Peyer's patch (tissue), 4 donors: ENCODE measurements at regions not wholly inside any gene's neighbourhood (a gene's known extent, or its start where the extent isn't known, plus 50 kb on each side); places are given as distances from the start of the nearest gene placed in this dataset.

Experiments
- DNase-seq, 3 donors: peaks; one replicate each; pipeline ENCODE4 v3.0.0-alpha.2; 2017 to 2019
- H3K27ac ChIP-seq, 4 donors: fragments of 200-600 bp; sonication (generic); one replicate each; pipeline ENCODE4 v1.5.1; 2016 to 2019
- H3K27me3 ChIP-seq, 2 donors: fragments of 200-600 bp; sonication (generic); one replicate each; pipeline ENCODE4 v1.5.1; 2019
- H3K36me3 ChIP-seq, 3 donors: fragments of 200-600 bp; sonication (generic); one replicate each; pipeline ENCODE4 v1.5.1; 2016 to 2019
- H3K4me1 ChIP-seq, 4 donors: fragments of 200-600 bp; sonication (generic); one replicate each; pipeline ENCODE4 v1.5.1; 2016 to 2019
- H3K4me3 ChIP-seq, 4 donors: fragments of 200-600 bp; sonication (generic); 1 replicate in 3 of 4; 2 replicates in 1 of 4; pipeline ENCODE4 v1.5.1; 2016 to 2019; ENCODE audit warnings: mild to moderate bottlenecking in 1 of 4
- H3K9me3 ChIP-seq, 4 donors: fragments of 200-600 bp; sonication (generic); one replicate each; pipeline ENCODE4 v1.5.1; 2016 to 2019; ENCODE audit warnings: mild to moderate bottlenecking in 1 of 4
- CTCF ChIP-seq, 6 experiments: fragments of 450-650 bp in 4 of 6; fragments of 200-600 bp in 2 of 6; sonication (generic) in 1 of 6; IDR thresholded peaks; one replicate each; pipeline ENCODE4 v1.5.1; 2017 to 2019; ENCODE audit warnings: antibody characterized with exemption in 6 of 6, mild to moderate bottlenecking in 3 of 6, moderate library complexity in 1 of 6
- POLR2A ChIP-seq, 2 donors: fragments of 450-650 bp; IDR thresholded peaks; one replicate each; pipeline ENCODE4 v1.5.1; 2017; ENCODE audit warnings: antibody characterized with exemption in 2 of 2, mild to moderate bottlenecking in 2 of 2, moderate library complexity in 2 of 2

DNA sequence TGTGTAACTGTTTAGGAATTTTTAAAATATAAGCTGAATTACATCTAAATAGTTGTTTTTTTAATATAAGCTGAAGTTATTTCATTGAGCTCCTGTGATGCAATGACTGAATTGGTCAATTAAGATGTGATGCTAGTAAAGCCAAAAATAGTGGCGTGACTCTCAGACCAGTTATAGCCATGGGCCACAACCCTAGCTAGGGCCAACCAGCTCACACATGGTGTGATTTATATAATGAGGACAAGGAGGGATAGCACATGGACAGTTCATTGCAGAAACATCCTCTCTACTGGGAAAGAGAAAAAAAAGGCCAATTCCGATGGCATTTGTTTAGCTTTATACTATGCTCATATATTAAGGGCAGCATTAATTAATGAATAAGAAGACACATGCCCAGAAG, 119.3 kb upstream of the PROX1 start:
- H3K27ac ChIP-seq, result no peak overlapping the region
- DNase-seq, result no peak
- H3K27me3 ChIP-seq, result no peaks in the 10 kb centered on the region
- no peaks in the 10 kb centered on the region for H3K9me3 ChIP-seq
- TF ChIP-seq POLR2A (IDR thresholded peaks at IDR 0.05), result no peak
- TF ChIP-seq CTCF (IDR thresholded peaks at IDR 0.05), result no peak
- H3K4me3 ChIP-seq, result no peak overlapping the region
- no peaks in the 10 kb centered on the region for H3K4me1 ChIP-seq
- no peaks in the 10 kb centered on the region for H3K36me3 ChIP-seq

DNA sequence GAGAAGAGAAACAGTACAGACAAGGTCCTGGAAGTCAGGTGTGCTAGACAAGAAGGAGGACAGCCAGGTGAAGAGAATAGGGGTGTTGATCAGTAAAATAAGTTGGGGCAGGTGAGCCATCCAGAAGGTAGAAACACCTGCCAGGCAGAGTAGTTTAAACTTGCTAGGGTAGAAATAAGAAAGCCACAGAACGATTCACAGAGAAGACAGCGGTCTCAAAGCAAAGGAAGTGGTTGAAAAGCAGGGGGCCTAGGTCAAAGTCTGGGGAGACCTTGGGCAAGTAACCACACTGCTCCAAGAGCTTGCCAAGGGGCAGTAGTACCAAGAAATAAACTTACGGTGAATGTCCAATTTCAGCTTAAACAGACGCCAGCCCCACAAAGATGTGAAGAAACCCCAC, 116.6 kb upstream of the PROX1 start:
- Histone ChIP-seq H3K4me3 (no peak overlapping the region), H3K4me1 (no peaks in the 10 kb centered on the region), H3K27ac (no peak overlapping the region), H3K9me3 (no peaks in the 10 kb centered on the region), H3K27me3 (no peaks in the 10 kb centered on the region), H3K36me3 (no peaks in the 10 kb centered on the region)
- no peak for DNase-seq
- TF ChIP-seq CTCF (IDR thresholded peaks at IDR 0.05), result no peak
- no peak for TF ChIP-seq POLR2A (IDR thresholded peaks at IDR 0.05)

DNA sequence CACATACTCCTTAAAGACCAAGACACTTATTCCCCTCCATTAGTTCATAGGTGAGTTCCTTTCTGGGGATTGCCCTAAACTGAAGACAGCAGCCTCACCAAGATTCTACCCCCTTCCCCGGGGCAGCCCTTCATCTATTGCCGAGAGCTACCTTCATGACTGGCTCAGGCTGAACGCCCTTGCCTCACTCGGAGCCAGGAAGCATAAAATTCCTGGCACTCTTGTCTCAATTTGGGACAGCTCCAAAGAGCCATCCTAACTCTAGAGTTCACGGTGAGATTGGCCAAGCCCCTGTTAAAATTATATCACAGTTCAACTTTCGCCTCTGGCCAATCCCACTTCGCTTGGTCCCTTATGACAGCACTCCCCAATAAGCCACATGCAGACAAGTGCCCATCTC, 113.0 kb upstream of the PROX1 start:
- Histone ChIP-seq H3K4me3 (no peak overlapping the region), H3K9me3 (no peaks in the 10 kb centered on the region), H3K27ac (no peak overlapping the region), H3K4me1 (no peaks in the 10 kb centered on the region), H3K36me3 (no peaks in the 10 kb centered on the region), H3K27me3 (no peaks in the 10 kb centered on the region)
- TF ChIP-seq POLR2A (IDR thresholded peaks at IDR 0.05) (no peak), CTCF (IDR thresholded peaks at IDR 0.05) (no peak)
- DNase-seq, result no peak

DNA sequence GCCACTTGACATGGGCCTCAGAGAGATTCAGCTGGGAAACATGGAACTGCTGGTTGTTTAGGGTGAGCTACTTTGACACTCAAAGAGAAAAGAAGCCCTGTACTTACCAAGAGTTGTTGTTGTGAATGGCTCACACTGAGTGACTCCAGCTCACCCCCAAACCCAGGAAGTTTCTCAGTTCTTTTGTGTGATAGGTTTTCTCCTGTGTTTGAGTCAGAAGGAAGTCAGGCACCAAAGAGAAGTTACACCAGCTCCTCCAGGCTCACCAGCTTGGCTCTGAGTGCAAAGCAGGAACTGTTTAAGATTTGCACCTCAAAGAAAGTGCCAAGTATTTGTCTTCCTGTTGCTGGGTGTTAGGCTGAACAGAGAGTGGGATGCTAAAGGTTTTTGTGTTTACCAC, 111.2 kb upstream of the PROX1 start:
- H3K27ac ChIP-seq, result no peak overlapping the region
- no peaks in the 10 kb centered on the region for H3K36me3 ChIP-seq
- no peak overlapping the region for H3K4me3 ChIP-seq
- H3K27me3 ChIP-seq, result no peaks in the 10 kb centered on the region
- no peaks in the 10 kb centered on the region for H3K4me1 ChIP-seq
- H3K9me3 ChIP-seq, result no peaks in the 10 kb centered on the region
- no peak for TF ChIP-seq POLR2A (IDR thresholded peaks at IDR 0.05)
- TF ChIP-seq CTCF (IDR thresholded peaks at IDR 0.05), result no peak
- no peak for DNase-seq

- DNase-seq, result no peak
- H3K27ac ChIP-seq, result no peak overlapping the region
- no peaks in the 10 kb centered on the region for H3K36me3 ChIP-seq
- H3K9me3 ChIP-seq, result no peaks in the 10 kb centered on the region
- H3K4me3 ChIP-seq, result no peak overlapping the region
- no peaks in the 10 kb centered on the region for H3K27me3 ChIP-seq
- no peaks in the 10 kb centered on the region for H3K4me1 ChIP-seq
- TF ChIP-seq CTCF (IDR thresholded peaks at IDR 0.05) (no peak), POLR2A (IDR thresholded peaks at IDR 0.05) (no peak)
Observed at GRCh38 chr1:213883618-213884017, 104.2 kb upstream of the PROX1 start.

GRCh38 chr1:213884402-213884801, 103.4 kb upstream of the PROX1 start:
- H3K36me3 ChIP-seq, result no peaks in the 10 kb centered on the region
- no peaks in the 10 kb centered on the region for H3K27me3 ChIP-seq
- H3K4me3 ChIP-seq, result no peak overlapping the region
- no peak for DNase-seq
- TF ChIP-seq CTCF (IDR thresholded peaks at IDR 0.05) (no peak), POLR2A (IDR thresholded peaks at IDR 0.05) (no peak)
- H3K27ac ChIP-seq, result no peak overlapping the region
- no peaks in the 10 kb centered on the region for H3K4me1 ChIP-seq
- no peaks in the 10 kb centered on the region for H3K9me3 ChIP-seq
